GM19438 (cell line): ENCODE measurements at regions not wholly inside any gene's neighbourhood (a gene's known extent, or its start where the extent isn't known, plus 50 kb on each side); places are given as distances from the start of the nearest gene placed in this dataset.
"Not testable (repeated sequence)": the region's sequence is repeated elsewhere in the genome, so short reads cannot be mapped to it uniquely, and the experiment has no call there.

Experiments used
- ATAC-seq: cut with Tn5 transposase; IDR thresholded peaks from one replicate; pipeline ENCODE4 v1.9.1; 2021; ENCODE audit warnings: low read depth; ENCODE audit not compliant: unreplicated experiment

GRCh38 chr5:102154791-102155605, 141.1 kb downstream of the SLCO4C1 start:
- not testable (repeated sequence) for ATAC-seq

GRCh38 chr5:102154291-102154690, 141.8 kb downstream of the SLCO4C1 start:
- ATAC-seq: no peak

DNA sequence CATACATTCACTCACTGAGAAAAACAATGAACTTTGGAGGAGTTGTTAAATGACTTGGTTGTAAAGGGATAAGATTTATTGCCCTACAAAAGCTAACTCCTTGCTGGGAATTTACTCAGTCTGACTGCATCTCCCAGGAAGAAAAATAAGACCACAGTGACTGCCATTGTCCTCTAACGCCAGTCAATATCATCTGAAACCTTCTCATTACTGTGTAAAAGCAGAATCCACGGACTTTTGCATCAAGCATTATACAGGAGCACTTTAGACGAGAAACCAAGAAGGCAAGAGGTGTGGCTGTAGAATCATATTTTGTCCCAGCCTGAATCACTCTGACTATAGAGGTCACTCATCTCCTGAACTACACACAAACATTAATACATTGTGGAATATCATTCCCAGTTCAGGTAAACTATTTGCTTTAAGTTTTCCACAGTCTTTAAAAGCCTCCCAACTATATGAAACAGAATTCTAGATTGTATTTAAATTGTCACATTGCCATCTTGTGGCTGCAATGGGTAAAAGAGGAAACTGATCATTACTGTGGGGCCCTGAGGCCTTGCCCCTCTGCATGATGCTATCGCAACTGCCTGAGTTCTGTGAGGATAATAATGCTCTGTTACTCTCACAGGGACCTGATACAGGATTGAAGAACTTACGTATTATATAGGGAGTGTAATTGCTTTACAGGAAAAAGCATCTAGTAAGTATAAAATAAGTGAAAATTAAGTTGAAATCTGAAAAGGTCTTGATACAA, 142.9 kb downstream of the SLCO4C1 start:
- ATAC-seq: peak; percentile 56

GRCh38 chr5:102139029-102139428, 157.1 kb downstream of the SLCO4C1 start:
- ATAC-seq: no peak

DNA sequence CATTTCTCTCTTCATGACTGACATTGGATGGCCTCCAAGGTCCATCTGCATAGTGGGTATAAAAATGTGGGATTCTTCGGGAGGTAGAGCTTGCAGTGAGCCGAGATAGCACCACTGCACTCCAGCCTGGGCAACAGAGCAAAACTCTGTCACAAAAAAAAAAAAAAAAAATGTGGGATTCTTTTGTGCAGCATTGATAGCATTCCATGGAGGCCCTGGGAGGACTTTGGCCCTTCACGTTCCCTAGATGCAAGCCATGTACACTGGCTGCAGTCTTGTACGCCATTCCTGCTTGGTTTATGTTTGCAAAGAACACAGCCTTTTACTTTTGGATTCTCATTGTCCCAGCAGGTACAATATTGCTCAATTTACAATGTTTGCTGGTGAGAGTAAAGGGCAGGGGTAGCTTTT, 157.8 kb downstream of the SLCO4C1 start:
- ATAC-seq: no peak

GRCh38 chr5:102130890-102131289, 165.2 kb downstream of the SLCO4C1 start:
- ATAC-seq: no peak

DNA sequence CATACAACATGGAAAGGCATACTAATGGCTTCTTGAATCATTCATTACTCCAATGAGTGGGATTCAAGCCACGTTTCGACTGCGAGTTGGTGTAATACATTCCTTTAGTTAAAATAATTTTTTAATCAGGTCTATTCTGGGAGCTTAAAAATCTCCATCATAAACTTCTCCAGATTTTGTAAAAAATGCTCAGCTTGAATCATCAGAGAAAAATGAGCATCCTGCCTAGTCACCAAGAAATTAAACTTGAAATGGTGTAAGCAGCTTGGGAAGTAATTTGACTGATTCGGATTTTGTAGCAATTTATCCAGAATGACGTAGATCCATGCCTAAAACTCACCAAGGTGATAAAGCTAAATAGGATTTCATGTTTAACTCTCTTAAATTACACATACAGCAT, 165.7 kb downstream of the SLCO4C1 start:
- ATAC-seq: no peak

DNA sequence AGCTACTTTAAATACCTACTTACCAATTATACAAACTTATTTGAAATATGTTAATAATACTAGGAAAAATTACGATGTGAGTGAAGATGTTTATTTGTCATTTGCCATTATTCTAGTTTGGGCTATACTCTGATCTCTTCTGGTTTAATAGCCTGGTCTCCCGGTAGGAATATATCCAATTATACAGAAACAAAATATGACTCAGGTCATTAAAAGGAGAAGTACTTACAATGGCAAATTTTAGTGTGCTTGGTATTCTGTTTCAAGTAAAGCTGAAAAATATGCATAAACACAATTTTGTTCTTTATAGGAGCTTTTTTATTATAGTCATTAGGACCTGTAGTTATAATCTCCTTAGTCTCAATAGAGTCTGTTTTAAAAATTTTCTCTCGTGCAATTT, 176.8 kb downstream of the SLCO4C1 start:
- ATAC-seq: no peak

- no peak for ATAC-seq
Measured at GRCh38 chr5:102115736-102116135, 180.3 kb downstream of the SLCO4C1 start.

DNA sequence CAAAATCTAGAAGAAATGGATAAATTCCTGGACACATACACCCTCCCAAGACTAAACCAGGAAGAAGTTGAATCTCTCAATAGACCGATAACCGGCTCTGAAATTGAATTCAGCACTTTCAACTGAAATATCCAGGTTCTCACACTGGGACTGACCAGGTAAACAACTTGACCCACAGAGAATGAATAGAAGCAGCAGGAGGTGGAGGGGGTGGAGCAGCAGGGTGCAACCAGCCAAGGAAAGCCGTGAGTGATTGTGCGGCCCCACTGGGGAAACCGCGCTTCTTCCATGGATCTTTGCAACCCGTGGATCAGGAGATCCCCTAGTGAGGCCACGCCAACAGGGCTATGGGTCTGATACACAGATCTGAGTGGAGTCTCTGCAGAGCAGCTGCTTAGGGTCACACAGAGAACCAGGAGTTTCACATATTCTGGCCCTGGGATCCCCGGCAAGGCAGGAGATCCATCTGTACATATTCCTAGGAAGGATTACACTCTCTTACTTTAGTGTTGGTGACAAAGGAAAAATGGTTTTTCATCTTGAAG, 181.5 kb downstream of the SLCO4C1 start:
- no peak for ATAC-seq

- ATAC-seq: no peak
Measured at GRCh38 chr5:102107865-102108264, 188.2 kb downstream of the SLCO4C1 start.

DNA sequence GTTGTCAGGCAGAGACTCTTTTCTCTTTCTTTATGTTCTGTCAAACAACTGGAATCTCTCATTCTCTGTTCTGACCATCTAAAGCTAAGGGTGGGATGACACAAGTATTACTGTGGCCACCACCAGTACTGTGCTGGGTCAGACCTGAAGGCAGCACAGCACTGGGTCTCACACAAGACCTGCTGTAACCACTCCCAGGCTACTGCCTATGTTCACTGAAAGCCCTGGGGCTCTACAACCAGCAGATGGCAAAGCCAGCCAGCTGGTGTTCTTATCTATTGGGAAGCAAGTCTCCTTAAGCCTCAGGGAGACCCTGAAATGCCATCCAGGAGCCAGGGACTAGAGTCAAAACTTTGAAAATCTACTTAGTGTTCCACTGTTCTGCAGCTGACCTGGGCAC, 189.5 kb downstream of the SLCO4C1 start:
- no peak for ATAC-seq

GRCh38 chr5:102099766-102100331, 196.2 kb downstream of the SLCO4C1 start:
- ATAC-seq: no peak

DNA sequence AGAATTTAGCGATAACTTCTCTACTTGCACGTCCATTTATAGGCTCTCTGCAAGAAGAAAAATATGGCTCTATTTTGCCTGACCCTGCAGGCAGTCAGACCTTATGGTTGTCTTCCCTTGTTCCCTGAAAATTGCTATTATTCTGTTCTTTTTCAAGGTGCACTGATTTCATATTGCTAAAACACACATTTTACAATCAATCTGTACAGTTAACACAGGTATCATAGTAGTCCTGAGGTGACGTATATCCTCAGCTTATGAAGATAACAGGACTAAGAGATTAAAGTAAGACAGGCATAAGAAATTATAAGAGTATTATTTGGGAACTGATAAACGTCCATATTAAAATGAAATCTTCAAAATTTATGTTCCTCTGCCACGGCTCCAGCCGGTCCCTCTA, 197.0 kb downstream of the SLCO4C1 start:
- ATAC-seq: not testable (repeated sequence)

DNA sequence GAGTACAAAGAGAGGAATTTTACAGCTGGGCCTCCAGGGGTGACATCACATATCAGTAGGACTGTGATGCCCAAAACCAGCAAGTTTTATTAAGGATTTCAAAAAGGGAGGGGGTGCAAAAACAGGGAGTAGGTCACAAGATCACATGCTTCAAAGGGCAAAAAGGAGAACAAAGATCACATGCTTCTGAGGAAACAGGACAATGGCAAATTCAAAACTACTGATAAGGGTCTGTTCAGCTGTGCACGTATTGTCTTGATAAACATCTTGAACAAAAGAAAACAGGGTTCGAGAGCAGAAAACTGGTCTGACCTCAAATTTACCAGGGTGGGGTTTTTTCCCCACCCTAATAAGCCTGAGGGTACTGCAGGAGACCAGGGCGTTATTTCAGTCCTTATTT, 197.5 kb downstream of the SLCO4C1 start:
- not testable (repeated sequence) for ATAC-seq

- ATAC-seq: peak; percentile 84
Measured at GRCh38 chr5:102090770-102091169, 205.3 kb downstream of the SLCO4C1 start.

GRCh38 chr5:102089883-102090282, 206.2 kb downstream of the SLCO4C1 start:
- ATAC-seq: no peak

- no peak for ATAC-seq
Measured at GRCh38 chr5:102087906-102088305, 208.2 kb downstream of the SLCO4C1 start.

GRCh38 chr5:102080288-102080687, 215.8 kb downstream of the SLCO4C1 start:
- ATAC-seq: no peak

DNA sequence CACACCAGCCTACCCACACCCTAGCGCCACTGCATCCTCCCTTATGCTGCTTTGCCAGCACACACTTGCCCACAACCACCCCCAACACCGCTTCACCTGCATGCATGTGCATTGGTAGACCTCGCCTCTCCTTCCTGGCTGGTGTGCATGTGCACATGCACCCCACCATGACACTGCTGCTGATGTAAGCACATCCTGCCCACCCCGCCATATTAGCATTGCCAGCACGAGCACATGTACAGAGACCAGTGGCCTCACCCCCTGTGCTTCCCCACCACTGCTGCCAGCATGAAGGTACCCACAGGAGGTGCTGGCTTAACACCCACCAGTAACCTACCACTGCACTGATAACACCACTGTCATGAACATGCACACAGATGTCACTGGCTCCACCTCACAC, 218.2 kb downstream of the SLCO4C1 start:
- no peak for ATAC-seq

DNA sequence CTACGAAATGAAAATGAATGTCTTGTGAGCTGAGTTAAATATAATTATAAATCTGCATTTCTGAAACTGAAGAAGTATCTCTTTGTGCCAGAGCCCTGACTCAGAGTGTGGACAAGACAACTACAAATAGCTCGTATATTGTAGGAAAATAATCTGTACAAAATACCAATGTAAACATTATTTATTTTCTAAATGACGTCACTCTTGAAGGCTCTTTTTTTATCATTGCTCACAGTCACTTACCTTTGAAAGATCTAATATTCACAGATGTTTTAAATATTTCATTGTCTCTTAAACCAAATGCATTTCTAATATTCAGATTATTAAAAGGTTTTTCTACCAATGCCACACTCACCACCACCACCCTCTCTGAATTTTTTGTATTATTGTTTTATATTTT, 226.1 kb downstream of the SLCO4C1 start:
- ATAC-seq: no peak
